LNCaP clone FGC (cell line): ENCODE measurements at regions not wholly inside any gene's neighbourhood (a gene's known extent, or its start where the extent isn't known, plus 50 kb on each side); places are given as distances from the start of the nearest gene placed in this dataset.
"Not testable (repeated sequence)": the region's sequence is repeated elsewhere in the genome, so short reads cannot be mapped to it uniquely, and the experiment has no call there.

Source experiments
- DNase-seq: peaks from one replicate; pipeline ENCODE4 v3.0.0-alpha.2; 2011; ENCODE audit warnings: low read depth
- H3K4me3 ChIP-seq: 2 replicates; pipeline ENCODE4 v1.5.1; 2011; ENCODE audit warnings: mild to moderate bottlenecking, low read depth, low read length, control low read depth
- CTCF ChIP-seq: IDR thresholded peaks from 2 replicates; pipeline ENCODE4 v1.5.1; 2012; ENCODE audit warnings: mild to moderate bottlenecking; ENCODE audit not compliant: control insufficient read depth, insufficient read depth; ENCODE audit errors: extremely low read depth

GRCh38 chr1:103283371-103283770, 175.0 kb upstream of the COL11A1 start:
- no peak overlapping the region for H3K4me3 ChIP-seq
- TF ChIP-seq CTCF, result no peak
- DNase-seq, result no peak

- DNase-seq, result no peak
Observed at GRCh38 chr1:103275725-103276124, 167.4 kb upstream of the COL11A1 start.

GRCh38 chr1:103274886-103275285, 166.6 kb upstream of the COL11A1 start:
- no peak overlapping the region for H3K4me3 ChIP-seq
- DNase-seq, result no peak
- no peak for TF ChIP-seq CTCF

More at GRCh38 chr1:103275725-103276124, 167.4 kb upstream of the COL11A1 start:
- no peak overlapping the region for H3K4me3 ChIP-seq
- TF ChIP-seq CTCF, result no peak

- no peak for DNase-seq
- H3K4me3 ChIP-seq, result no peak overlapping the region
- TF ChIP-seq CTCF, result no peak
Observed at GRCh38 chr1:103273106-103273505, 164.8 kb upstream of the COL11A1 start.

- H3K4me3 ChIP-seq, DNase-seq: not testable (repeated sequence)
Observed at GRCh38 chr1:103271471-103271870, 163.1 kb upstream of the COL11A1 start.

GRCh38 chr1:103267893-103268292, 159.6 kb upstream of the COL11A1 start:
- TF ChIP-seq CTCF, result 0 out of 2 replicates have a peak, but pooled peaks have one; percentile 3
- DNase-seq, result no peak
- H3K4me3 ChIP-seq, result no peak overlapping the region

- no peak for DNase-seq
- TF ChIP-seq CTCF, result no peak
- no peak overlapping the region for H3K4me3 ChIP-seq
Observed at GRCh38 chr1:103267266-103267665, 158.9 kb upstream of the COL11A1 start.

GRCh38 chr1:103266036-103266435, 157.7 kb upstream of the COL11A1 start:
- no peak for TF ChIP-seq CTCF
- H3K4me3 ChIP-seq, result no peak overlapping the region
- DNase-seq, result no peak
